BE2C (cell line): ENCODE measurements at regions not wholly inside any gene's neighbourhood (a gene's known extent, or its start where the extent isn't known, plus 50 kb on each side); places are given as distances from the start of the nearest gene placed in this dataset.
A peak's percentile ranks its signal among the peaks of the same experiment; 100 is the strongest.

Experiments
- DNase-seq: peaks from one replicate; pipeline ENCODE4 v3.0.0-alpha.2; 2020
- H3K27me3 ChIP-seq: fragments of 250-450 bp; sonication (Bioruptor Pico); 2 replicates; pipeline ENCODE4 v1.5.1; 2020; ENCODE audit warnings: mild to moderate bottlenecking
- H3K36me3 ChIP-seq: fragments of 250-450 bp; sonication (Bioruptor Pico); 2 replicates; pipeline ENCODE4 v1.5.1; 2020; ENCODE audit warnings: mild to moderate bottlenecking
- H3K4me1 ChIP-seq: fragments of 250-450 bp; sonication (Bioruptor Pico); 2 replicates; pipeline ENCODE4 v1.5.1; 2020
- H3K4me3 ChIP-seq: 2 replicates; pipeline ENCODE4 v1.5.1; 2011; ENCODE audit warnings: low read depth, low read length
- H3K9me3 ChIP-seq: fragments of 250-450 bp; sonication (Bioruptor Pico); 2 replicates; pipeline ENCODE4 v1.5.1; 2020
- TF ChIP-seq, protein P1 (sequence below): IDR thresholded peaks from 2 replicates; pipeline ENCODE4 v1.5.1; 2012; ENCODE audit warnings: mild to moderate bottlenecking, low read depth, low read length

DNA sequence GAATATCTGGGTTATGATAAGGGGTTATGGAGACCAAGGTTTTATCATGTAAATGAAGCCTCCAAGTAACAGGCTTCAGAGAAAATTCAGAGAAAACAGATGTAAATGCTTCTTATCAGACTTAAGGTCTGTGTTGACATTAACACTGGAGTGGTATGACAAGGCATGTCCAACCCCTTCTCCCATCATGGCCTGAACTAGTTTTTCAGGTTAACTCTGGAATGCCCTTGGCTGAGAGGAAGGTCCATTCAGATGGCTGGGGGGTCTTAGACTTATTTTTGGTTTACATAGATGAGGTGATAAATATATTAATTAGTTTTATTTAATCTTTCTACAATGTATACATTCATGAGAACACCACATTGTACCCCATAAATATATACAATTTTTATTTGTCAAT lies 399.6 kb downstream of the TBX15 start:
- H3K4me3 ChIP-seq: no peak overlapping the region
- TF ChIP-seq, protein P1, sequence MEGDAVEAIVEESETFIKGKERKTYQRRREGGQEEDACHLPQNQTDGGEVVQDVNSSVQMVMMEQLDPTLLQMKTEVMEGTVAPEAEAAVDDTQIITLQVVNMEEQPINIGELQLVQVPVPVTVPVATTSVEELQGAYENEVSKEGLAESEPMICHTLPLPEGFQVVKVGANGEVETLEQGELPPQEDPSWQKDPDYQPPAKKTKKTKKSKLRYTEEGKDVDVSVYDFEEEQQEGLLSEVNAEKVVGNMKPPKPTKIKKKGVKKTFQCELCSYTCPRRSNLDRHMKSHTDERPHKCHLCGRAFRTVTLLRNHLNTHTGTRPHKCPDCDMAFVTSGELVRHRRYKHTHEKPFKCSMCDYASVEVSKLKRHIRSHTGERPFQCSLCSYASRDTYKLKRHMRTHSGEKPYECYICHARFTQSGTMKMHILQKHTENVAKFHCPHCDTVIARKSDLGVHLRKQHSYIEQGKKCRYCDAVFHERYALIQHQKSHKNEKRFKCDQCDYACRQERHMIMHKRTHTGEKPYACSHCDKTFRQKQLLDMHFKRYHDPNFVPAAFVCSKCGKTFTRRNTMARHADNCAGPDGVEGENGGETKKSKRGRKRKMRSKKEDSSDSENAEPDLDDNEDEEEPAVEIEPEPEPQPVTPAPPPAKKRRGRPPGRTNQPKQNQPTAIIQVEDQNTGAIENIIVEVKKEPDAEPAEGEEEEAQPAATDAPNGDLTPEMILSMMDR: no peak
- H3K27me3 ChIP-seq: no peaks in the 10 kb centered on the region
- DNase-seq: no peak
- H3K9me3 ChIP-seq: no peaks in the 10 kb centered on the region
- no peaks in the 10 kb centered on the region for H3K36me3 ChIP-seq
- H3K4me1 ChIP-seq: no peaks in the 10 kb centered on the region

DNA sequence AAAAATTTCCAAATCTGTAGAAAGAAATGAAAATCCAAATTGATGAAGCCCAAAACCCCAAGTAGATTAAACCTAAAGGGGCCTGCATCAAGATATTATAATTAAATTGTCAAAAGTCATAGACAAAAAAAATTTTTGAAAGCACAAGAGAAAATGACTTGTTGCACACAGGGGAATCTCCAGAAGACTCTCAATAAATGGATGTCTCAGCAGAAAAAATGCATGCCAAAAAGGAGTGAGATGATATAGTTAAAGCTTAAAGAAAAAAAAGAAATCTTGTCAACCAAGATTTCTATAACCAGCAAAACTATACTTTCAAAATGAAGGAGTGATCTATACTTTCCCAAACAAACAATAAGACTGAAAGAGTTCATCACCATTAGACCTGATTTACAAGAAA lies 393.2 kb upstream of the SPAG17 start:
- H3K9me3 ChIP-seq: no peaks in the 10 kb centered on the region; the same call in 1 of the 2 replicates
- no peaks in the 10 kb centered on the region for H3K36me3 ChIP-seq
- no peak overlapping the region for H3K4me3 ChIP-seq
- DNase-seq: no peak
- TF ChIP-seq, protein P1: no peak
- no peaks in the 10 kb centered on the region for H3K27me3 ChIP-seq
- H3K4me1 ChIP-seq: no peaks in the 10 kb centered on the region

DNA sequence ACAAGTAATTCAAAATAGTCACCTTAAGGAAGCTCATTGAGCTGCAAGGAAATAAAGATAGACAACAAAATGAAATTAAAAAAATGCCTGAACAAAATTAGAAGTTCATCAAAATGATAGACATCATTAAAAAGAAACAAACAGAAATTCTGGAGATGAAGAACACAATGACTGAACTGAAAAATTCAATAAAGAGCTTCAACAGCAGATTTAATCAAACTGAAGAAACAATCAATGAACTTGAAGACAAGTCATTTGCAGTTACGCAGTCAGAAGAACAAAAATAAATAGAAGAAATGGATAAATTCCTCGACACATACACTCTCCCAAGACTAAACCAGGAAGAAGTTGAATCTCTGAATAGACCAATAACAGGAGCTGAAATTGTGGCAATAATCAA lies 390.0 kb upstream of the SPAG17 start:
- TF ChIP-seq, protein P1: no peak
- no peak for DNase-seq
- H3K27me3 ChIP-seq: no peaks in the 10 kb centered on the region

DNA sequence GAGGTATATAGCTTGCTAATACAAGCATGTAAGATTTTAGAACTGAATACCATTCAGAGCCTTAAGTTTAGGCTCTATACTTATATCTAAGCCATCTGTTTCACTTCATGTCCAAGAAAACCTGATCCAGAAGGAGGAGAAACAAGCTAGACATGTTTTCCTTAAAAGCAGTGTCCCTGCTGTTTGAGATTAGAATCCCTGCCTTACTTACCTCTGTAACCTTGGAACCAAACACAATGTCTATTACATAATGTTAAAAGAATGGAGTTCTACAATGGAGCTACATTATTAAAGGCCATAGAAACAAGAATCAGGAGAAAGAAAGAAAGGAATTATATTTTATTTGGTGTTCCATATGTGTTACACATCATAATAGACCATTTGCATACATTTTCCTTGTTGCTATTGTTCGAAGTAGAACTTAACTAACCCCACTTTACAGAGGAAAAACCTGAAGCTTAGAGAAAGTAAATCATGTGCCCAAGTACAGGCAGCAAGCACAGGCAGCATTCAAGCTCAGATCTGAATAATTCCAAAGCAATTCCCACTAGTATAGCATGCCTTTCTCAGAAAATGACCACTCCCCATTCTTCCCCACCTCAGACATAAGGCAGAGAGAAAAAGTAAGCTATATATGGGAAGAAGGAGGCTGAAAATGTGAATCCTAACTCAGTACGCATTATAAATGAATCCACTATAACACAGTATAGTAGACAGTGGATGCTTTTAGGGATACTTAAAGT lies 380.1 kb upstream of the SPAG17 start:
- H3K4me3 ChIP-seq: no peak overlapping the region
- no peaks in the 10 kb centered on the region for H3K4me1 ChIP-seq
- TF ChIP-seq, protein P1: no peak
- no peak for DNase-seq
- H3K27me3 ChIP-seq: no peaks in the 10 kb centered on the region
- H3K9me3 ChIP-seq: no peaks in the 10 kb centered on the region
- no peaks in the 10 kb centered on the region for H3K36me3 ChIP-seq

More for the DNA sequence above, 390.0 kb upstream of the SPAG17 start:
- H3K9me3 ChIP-seq: no peaks in the 10 kb centered on the region; the same call in 1 of the 2 replicates
- H3K36me3 ChIP-seq: no peaks in the 10 kb centered on the region
- no peak overlapping the region for H3K4me3 ChIP-seq
- H3K4me1 ChIP-seq: no peaks in the 10 kb centered on the region

DNA sequence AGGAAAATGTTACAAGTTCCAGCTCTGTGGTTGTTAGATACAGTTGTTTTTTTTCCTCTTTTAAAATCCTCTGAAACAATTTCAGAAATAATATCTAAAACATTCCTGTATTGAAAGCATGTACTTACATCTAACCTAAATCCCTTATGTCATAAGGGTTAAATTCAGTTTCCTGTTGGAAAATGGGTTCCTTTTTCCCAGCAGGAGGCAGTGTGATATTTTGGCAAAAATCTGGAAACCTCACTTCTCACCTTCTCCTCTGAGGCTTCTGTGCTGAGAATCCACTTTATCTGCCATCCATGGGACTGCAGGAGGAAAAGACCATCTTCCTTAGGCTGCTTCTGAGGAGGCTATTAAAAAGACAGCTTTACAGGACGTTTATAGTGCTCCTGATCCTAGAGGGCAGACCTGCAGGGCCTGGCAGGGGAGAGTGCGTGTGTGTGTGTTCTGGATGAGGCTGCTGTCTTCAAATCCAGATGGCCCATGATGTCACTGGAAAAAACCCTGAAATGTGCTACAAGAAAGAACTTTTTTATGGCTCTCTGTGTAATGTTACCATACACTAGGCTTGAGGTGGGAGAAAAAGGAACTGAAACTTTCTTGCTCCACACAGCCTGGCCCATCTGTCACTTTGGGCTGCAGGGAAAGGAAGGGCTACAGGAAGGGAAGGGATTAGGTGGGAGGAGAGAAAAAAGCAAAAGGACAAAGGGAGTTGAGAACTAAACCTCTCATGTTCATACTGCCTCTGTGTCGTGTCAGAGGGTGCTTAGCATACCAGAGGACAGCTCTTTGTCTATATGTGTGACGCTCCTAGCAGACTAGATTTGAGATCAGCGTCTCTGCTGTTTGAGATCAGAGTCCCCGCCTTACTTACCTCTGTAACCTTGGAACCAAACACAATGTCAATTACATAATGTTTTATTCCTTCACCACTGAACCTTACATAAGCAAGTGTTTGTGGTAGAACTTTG lies 379.2 kb upstream of the SPAG17 start:
- no peaks in the 10 kb centered on the region for H3K27me3 ChIP-seq
- TF ChIP-seq, protein P1: peak; percentile 7; the same call in 1 of the 2 replicates
- DNase-seq: no peak
- no peaks in the 10 kb centered on the region for H3K4me1 ChIP-seq
- no peaks in the 10 kb centered on the region for H3K36me3 ChIP-seq
- no peaks in the 10 kb centered on the region for H3K9me3 ChIP-seq
- no peak overlapping the region for H3K4me3 ChIP-seq
